SJCRH30 (cell line): ENCODE measurements at regions not wholly inside any gene's neighbourhood (a gene's known extent, or its start where the extent isn't known, plus 50 kb on each side); places are given as distances from the start of the nearest gene placed in this dataset.
"Not testable (repeated sequence)": the region's sequence is repeated elsewhere in the genome, so short reads cannot be mapped to it uniquely, and the experiment has no call there.

Experiments
- DNase-seq, 2 experiments: peaks; one replicate each; pipeline ENCODE4 v3.0.0-alpha.2; 2015 to 2020
- H3K27ac ChIP-seq: fragments of 250-450 bp; sonication (Bioruptor Pico); 2 replicates; pipeline ENCODE4 v1.5.1; 2020; ENCODE audit warnings: mild to moderate bottlenecking, moderate library complexity
- H3K27me3 ChIP-seq: fragments of 250-450 bp; sonication (Bioruptor Pico); 2 replicates; pipeline ENCODE4 v1.5.1; 2020; ENCODE audit warnings: mild to moderate bottlenecking, moderate library complexity
- H3K36me3 ChIP-seq: fragments of 250-450 bp; sonication (Bioruptor Pico); 2 replicates; pipeline ENCODE4 v1.5.1; 2020; ENCODE audit warnings: mild to moderate bottlenecking, moderate library complexity
- H3K4me1 ChIP-seq: fragments of 250-450 bp; sonication (Bioruptor Pico); 2 replicates; pipeline ENCODE4 v1.5.1; 2020; ENCODE audit warnings: mild to moderate bottlenecking, moderate library complexity
- H3K4me3 ChIP-seq: fragments of 250-450 bp; sonication (Bioruptor Pico); 2 replicates; pipeline ENCODE4 v1.5.1; 2020; ENCODE audit warnings: mild to moderate bottlenecking, moderate library complexity
- H3K9me3 ChIP-seq: fragments of 250-450 bp; sonication (Bioruptor Pico); replicated peaks from 2 replicates; pipeline ENCODE4 v1.5.1; 2020; ENCODE audit warnings: mild to moderate bottlenecking, moderate library complexity

GRCh38 chr9:89859842-89860241 lies 255.0 kb downstream of the GADD45G start:
- H3K9me3 ChIP-seq, H3K36me3 ChIP-seq, H3K4me3 ChIP-seq, DNase-seq, H3K27ac ChIP-seq, H3K27me3 ChIP-seq: not testable (repeated sequence)
- peaks cover 15% of the 10 kb centered on the region for H3K4me1 ChIP-seq

- H3K4me3 ChIP-seq, H3K36me3 ChIP-seq, H3K9me3 ChIP-seq, H3K27ac ChIP-seq, H3K27me3 ChIP-seq, DNase-seq: not testable (repeated sequence)
- H3K4me1 ChIP-seq = peaks cover 24% of the 10 kb centered on the region
Observed at GRCh38 chr9:89861371-89861770, 256.6 kb downstream of the GADD45G start.

- H3K9me3 ChIP-seq = 0 out of 2 replicates have a peak, but pooled peaks cover 4% of the 10 kb centered on the region
- DNase-seq = no peak
- H3K4me3 ChIP-seq = no peak overlapping the region
- H3K27me3 ChIP-seq = no peaks in the 10 kb centered on the region
- H3K27ac ChIP-seq = no peak overlapping the region
- no peaks in the 10 kb centered on the region for H3K36me3 ChIP-seq
- peaks cover 24% of the 10 kb centered on the region for H3K4me1 ChIP-seq
Observed at GRCh38 chr9:89862316-89862715, 257.5 kb downstream of the GADD45G start.

- Histone ChIP-seq H3K4me3 (no peak overlapping the region), H3K36me3 (no peaks in the 10 kb centered on the region), H3K27me3 (no peaks in the 10 kb centered on the region), H3K4me1 (peaks cover 24% of the 10 kb centered on the region), H3K9me3 (0 out of 2 replicates have a peak, but pooled peaks cover 4% of the 10 kb centered on the region), H3K27ac (no peak overlapping the region)
- DNase-seq = no peak
Observed at GRCh38 chr9:89863141-89863540, 258.3 kb downstream of the GADD45G start.

DNA sequence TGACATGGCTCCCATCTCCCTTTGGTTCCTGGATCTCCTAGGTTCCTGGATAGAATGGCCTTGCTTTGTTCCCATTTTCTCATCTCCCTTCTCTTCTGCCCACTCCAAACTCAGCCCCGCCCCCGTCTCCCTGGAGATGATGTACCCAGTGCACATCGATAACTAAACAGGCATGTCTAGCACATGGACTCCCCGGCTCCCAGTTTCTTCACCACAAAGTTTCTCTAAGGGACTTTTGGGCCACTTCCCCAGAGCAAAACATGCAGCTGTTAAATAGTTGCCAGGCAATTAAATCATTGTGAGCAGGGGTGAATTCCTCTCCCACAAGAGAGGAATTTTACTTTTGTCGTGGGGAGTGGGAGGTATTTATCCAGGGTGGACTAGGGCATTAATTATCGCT lies 259.0 kb downstream of the GADD45G start:
- no peak overlapping the region for H3K4me3 ChIP-seq
- no peaks in the 10 kb centered on the region for H3K27me3 ChIP-seq
- peak overlapping the region; percentile 55 for H3K27ac ChIP-seq
- H3K4me1 ChIP-seq = peaks cover 24% of the 10 kb centered on the region
- H3K9me3 ChIP-seq = no peaks in the 10 kb centered on the region
- DNase-seq = peak; percentile 80
- no peaks in the 10 kb centered on the region for H3K36me3 ChIP-seq

GRCh38 chr9:89864257-89864656 lies 259.4 kb downstream of the GADD45G start:
- Histone ChIP-seq H3K4me1 (peaks cover 24% of the 10 kb centered on the region), H3K27me3 (no peaks in the 10 kb centered on the region), H3K4me3 (no peak overlapping the region), H3K27ac (peak overlapping the region; percentile 55), H3K9me3 (no peaks in the 10 kb centered on the region), H3K36me3 (no peaks in the 10 kb centered on the region)
- DNase-seq = peak; percentile 78 to 82

DNA sequence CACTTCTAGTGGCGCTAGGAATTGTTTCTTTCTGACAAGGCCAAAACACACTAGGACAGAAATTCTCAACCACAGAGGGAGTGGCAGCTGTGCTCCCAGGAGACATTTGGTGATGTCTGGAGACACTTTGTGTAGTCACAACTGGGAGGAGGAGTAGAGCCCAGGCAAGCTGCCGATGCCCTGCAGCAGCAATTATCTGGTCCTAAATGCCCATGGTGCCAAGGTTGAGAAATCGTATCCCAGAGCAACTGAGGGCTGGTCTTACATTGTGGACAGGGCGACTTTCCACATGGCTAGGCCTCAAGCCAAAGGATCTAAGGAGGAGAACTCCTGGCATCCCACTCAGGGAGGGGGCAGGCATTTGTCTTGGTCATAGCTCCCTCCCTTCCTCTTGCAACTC lies 259.9 kb downstream of the GADD45G start:
- Histone ChIP-seq H3K27me3 (no peaks in the 10 kb centered on the region), H3K9me3 (no peaks in the 10 kb centered on the region), H3K27ac (peak overlapping the region; percentile 55), H3K4me1 (peaks cover 24% of the 10 kb centered on the region), H3K36me3 (no peaks in the 10 kb centered on the region), H3K4me3 (no peak overlapping the region)
- DNase-seq = peak; percentile 41 to 66

GRCh38 chr9:89865357-89865756 lies 260.5 kb downstream of the GADD45G start:
- H3K36me3 ChIP-seq = no peaks in the 10 kb centered on the region
- H3K9me3 ChIP-seq = no peaks in the 10 kb centered on the region
- peaks cover 24% of the 10 kb centered on the region for H3K4me1 ChIP-seq
- H3K27me3 ChIP-seq = no peaks in the 10 kb centered on the region
- H3K4me3 ChIP-seq = no peak overlapping the region
- DNase-seq = no peak
- H3K27ac ChIP-seq = peak overlapping the region; percentile 55; the same call in 1 of the 2 replicates

- no peak for DNase-seq
- Histone ChIP-seq H3K27ac (no peak overlapping the region), H3K4me1 (peaks cover 24% of the 10 kb centered on the region), H3K27me3 (no peaks in the 10 kb centered on the region), H3K4me3 (no peak overlapping the region), H3K9me3 (no peaks in the 10 kb centered on the region), H3K36me3 (no peaks in the 10 kb centered on the region)
Observed at GRCh38 chr9:89865981-89866380, 261.2 kb downstream of the GADD45G start.

DNA sequence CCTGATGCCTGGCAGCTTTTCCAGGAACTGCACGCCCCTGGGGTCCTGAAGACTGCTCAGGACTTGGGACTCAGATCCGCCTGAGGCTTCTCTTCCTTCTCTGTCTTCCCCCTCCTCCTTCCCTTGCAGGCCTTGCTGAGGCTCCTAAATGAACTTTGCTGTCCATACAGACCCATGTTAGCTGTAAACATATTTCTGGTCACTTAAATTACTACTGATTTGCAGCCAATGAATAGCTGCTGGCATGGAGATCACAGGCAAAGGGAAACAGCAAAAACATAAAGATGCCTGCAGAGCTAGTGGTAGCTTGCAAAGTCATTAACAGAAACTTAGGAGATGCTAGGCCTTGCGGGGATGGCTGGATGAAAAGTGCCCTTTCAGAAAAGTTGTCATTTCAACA lies 261.9 kb downstream of the GADD45G start:
- no peak overlapping the region for H3K27ac ChIP-seq
- no peaks in the 10 kb centered on the region for H3K9me3 ChIP-seq
- DNase-seq = no peak
- H3K4me1 ChIP-seq = peaks cover 24% of the 10 kb centered on the region
- no peaks in the 10 kb centered on the region for H3K27me3 ChIP-seq
- H3K4me3 ChIP-seq = no peak overlapping the region
- no peaks in the 10 kb centered on the region for H3K36me3 ChIP-seq

DNA sequence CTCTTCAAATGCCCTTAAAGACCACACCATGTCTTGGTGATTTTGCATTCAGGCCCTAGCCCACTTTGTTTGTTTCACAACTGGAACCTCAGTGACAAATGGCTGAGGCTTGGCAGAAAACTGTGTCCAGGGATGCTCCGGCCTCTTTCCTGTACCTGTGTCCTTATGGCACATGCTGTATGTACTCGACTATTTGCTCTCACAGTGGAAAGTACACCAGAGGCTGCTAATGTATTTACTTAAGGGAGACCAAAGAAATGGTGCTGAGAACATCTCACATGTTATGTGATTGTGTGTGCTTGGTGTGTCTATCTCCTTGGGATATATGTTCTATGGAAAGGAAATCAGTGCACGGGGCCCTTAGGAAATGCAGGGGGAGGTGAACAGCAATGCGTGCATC lies 263.3 kb downstream of the GADD45G start:
- DNase-seq = no peak
- Histone ChIP-seq H3K4me3 (no peak overlapping the region), H3K36me3 (no peaks in the 10 kb centered on the region), H3K27ac (no peak overlapping the region), H3K4me1 (peaks cover 24% of the 10 kb centered on the region), H3K27me3 (no peaks in the 10 kb centered on the region), H3K9me3 (no peaks in the 10 kb centered on the region)

GRCh38 chr9:89869793-89870580 lies 265.2 kb downstream of the GADD45G start:
- Histone ChIP-seq H3K36me3 (no peaks in the 10 kb centered on the region), H3K4me3 (no peak overlapping the region), H3K9me3 (no peaks in the 10 kb centered on the region), H3K4me1 (peaks cover 13% of the 10 kb centered on the region), H3K27ac (no peak overlapping the region), H3K27me3 (no peaks in the 10 kb centered on the region)
- no peak for DNase-seq

- no peak for DNase-seq
- Histone ChIP-seq H3K9me3 (no peaks in the 10 kb centered on the region), H3K27ac (no peak overlapping the region), H3K4me1 (peaks cover 13% of the 10 kb centered on the region), H3K4me3 (no peak overlapping the region), H3K27me3 (no peaks in the 10 kb centered on the region), H3K36me3 (no peaks in the 10 kb centered on the region)
Observed at GRCh38 chr9:89871871-89872331, 267.1 kb downstream of the GADD45G start.

DNA sequence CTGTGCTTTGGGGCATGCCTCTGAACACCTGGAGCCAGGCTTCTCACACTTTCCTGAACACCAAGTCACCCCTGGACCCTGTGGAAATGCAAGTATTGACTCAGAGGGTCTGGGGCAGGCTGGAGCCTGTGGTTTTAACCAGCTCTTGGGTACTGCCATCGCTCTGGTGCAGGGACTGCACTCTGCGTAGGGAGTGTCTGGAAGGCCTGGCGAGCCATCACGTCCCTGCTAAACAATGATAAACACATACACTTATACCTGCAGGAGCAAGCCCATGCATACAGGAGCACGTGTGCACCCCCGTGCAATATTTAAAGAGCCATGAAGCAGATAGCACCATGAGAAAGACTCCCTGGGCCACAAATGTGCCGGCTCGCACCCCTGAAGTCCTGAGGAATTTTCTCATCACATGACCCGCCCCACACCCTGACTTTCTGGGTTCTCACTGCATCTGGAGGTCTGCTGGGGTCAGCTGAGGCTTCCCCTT lies 267.7 kb downstream of the GADD45G start:
- Histone ChIP-seq H3K36me3 (no peaks in the 10 kb centered on the region), H3K9me3 (no peaks in the 10 kb centered on the region), H3K27ac (no peak overlapping the region), H3K4me3 (no peak overlapping the region), H3K27me3 (no peaks in the 10 kb centered on the region), H3K4me1 (peaks cover 13% of the 10 kb centered on the region)
- no peak for DNase-seq

DNA sequence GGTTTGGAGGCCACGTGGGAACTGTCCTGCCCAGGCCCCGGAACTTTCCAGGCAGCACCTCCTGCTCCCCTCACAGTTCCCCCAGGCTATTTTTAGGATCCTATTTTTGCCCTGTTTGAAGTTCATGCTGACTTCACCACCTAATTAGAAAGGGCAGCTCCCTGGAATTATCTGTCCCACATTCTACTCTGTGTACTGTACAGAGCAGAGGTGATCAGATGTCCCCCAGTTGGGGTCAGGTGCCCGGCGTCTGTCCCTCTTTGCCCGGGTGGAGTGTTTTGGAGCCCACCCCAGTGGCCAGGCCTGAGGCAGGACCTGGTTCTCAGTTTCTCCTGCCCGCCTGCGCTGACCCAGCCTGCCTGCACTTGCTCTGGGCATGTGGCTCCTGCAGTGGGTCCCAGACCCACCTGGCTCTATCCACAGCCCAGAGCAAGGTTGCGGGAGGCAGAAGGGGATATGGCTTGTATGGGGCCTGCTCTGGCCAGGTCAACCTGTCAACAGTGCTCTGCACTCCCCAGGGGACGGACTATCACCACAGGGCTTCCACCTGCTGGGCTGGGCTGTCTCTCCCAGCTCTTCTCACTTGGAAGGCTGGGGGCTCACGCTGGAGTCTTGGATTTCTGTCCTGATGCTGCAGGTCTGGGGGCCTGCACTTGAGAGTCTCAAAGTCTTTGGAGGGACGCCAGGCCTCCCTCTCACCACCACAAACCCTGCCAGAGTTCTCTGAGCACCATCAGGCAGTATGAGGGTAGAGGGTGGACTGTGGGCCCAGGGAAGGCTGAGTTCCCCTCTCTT lies 268.3 kb downstream of the GADD45G start:
- DNase-seq = no peak
- no peak overlapping the region for H3K4me3 ChIP-seq
- no peaks in the 10 kb centered on the region for H3K9me3 ChIP-seq
- H3K36me3 ChIP-seq = no peaks in the 10 kb centered on the region
- H3K4me1 ChIP-seq = peaks cover 13% of the 10 kb centered on the region
- H3K27ac ChIP-seq = no peak overlapping the region
- H3K27me3 ChIP-seq = no peaks in the 10 kb centered on the region
